GM12892 (cell line): ENCODE measurements at regions not wholly inside any gene's neighbourhood (a gene's known extent, or its start where the extent isn't known, plus 50 kb on each side); places are given as distances from the start of the nearest gene placed in this dataset.

ENCODE experiments used
- POLR2A ChIP-seq: IDR thresholded peaks from 2 replicates; pipeline ENCODE4 v1.6.1; 2011; ENCODE audit warnings: low read depth, low read length, control low read depth
- POLR2AphosphoS5 ChIP-seq: IDR thresholded peaks from 2 replicates; pipeline ENCODE4 v1.6.1; 2011; ENCODE audit warnings: low read depth, low read length, control low read depth
- TAF1 ChIP-seq: IDR thresholded peaks from 2 replicates; pipeline ENCODE4 v1.6.1; 2011; ENCODE audit warnings: low read depth, mild to moderate bottlenecking, control low read depth, low read length, borderline replicate concordance

DNA sequence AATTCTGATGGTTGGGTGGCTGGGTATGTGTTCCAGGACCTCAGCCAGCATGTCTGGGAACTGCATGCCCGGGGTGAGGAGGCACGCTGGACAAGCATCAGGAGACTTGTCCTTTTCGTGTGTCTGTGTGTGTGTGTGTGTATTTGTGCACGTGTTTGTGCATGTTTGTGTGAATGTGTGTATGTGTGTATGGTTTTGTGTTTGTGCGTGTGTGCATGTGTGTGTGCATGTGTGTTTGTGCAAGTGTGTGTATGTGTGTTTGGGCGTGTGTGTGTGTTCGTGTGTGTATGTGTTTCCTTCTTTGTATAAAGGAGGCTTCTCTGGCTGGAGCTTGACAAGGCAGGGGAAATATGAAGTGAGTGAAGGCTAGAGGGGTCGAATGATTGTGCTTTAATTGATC is 491.5 kb downstream of the IRX1 start:
- TF ChIP-seq POLR2A (no peak), TAF1 (no peak), POLR2AphosphoS5 (no peak)
